ENCODE measurements at regions not wholly inside any gene's neighbourhood (a gene's known extent, or its start where the extent isn't known, plus 50 kb on each side); places are given as distances from the start of the nearest gene placed in this dataset.

DNA sequence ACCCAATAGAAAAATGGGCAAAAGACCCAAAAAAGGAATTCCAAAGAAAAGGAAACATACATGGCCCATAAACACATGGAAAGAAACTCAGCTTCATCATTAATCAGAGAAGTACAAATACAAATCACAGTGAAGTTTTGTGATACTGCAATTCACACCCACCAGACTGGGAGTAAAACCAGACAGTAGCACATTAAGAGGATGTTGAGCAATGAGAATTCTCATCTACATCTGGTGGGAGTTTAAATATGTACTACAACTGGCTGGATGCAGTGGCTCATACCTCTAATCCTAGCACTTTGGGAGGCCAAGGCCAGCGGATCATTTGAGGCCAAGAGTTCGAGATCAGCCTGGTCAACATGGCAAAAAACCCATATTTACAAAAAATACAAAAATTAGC, 125.7 kb upstream of the PHACTR1 start:
- H3K4me3 ChIP-seq (ENCODE audit: control insufficient read depth, low read depth, low read length): no peak overlapping the region
- DNase-seq (ENCODE audit: low read depth): no peak
- TF ChIP-seq, protein P1, sequence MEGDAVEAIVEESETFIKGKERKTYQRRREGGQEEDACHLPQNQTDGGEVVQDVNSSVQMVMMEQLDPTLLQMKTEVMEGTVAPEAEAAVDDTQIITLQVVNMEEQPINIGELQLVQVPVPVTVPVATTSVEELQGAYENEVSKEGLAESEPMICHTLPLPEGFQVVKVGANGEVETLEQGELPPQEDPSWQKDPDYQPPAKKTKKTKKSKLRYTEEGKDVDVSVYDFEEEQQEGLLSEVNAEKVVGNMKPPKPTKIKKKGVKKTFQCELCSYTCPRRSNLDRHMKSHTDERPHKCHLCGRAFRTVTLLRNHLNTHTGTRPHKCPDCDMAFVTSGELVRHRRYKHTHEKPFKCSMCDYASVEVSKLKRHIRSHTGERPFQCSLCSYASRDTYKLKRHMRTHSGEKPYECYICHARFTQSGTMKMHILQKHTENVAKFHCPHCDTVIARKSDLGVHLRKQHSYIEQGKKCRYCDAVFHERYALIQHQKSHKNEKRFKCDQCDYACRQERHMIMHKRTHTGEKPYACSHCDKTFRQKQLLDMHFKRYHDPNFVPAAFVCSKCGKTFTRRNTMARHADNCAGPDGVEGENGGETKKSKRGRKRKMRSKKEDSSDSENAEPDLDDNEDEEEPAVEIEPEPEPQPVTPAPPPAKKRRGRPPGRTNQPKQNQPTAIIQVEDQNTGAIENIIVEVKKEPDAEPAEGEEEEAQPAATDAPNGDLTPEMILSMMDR (IDR thresholded peaks at IDR 0.05; ENCODE audit: control insufficient read depth, insufficient read depth, low read depth, low read length, missing control alignments): no peak

DNA sequence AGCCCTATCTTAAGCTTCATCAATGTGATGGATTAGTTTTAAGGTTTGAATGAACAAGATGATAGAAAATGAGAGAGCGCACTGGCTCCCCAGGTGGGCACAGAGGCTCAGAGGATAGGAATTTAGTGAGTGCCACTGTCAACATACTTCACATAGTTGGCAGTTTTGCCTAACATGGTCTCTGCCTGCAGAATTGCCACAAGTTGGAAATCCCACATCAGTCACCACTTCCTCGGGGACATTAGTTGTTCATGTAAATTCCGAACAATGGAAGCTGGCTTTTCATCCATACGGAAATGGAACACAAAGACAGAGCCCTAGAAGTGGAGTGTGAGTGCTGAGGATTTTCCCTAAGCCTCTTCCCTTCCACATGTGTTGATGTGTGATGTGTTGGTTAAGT, 123.9 kb upstream of the PHACTR1 start:
- no peak for DNase-seq (ENCODE audit: low read depth)

GRCh38 chr6:12593771-12594529, 122.6 kb upstream of the PHACTR1 start:
- TF ChIP-seq, protein P1 (IDR thresholded peaks at IDR 0.05; ENCODE audit: control insufficient read depth, insufficient read depth, low read depth, low read length, missing control alignments): no peak
- no peak overlapping the region for H3K4me3 ChIP-seq (ENCODE audit: control insufficient read depth, low read depth, low read length)
- DNase-seq (ENCODE audit: low read depth): no peak

More for the DNA sequence above, 123.9 kb upstream of the PHACTR1 start:
- H3K4me3 ChIP-seq (ENCODE audit: control insufficient read depth, low read depth, low read length): no peak overlapping the region
- TF ChIP-seq, protein P1 (IDR thresholded peaks at IDR 0.05; ENCODE audit: control insufficient read depth, insufficient read depth, low read depth, low read length, missing control alignments): no peak

DNA sequence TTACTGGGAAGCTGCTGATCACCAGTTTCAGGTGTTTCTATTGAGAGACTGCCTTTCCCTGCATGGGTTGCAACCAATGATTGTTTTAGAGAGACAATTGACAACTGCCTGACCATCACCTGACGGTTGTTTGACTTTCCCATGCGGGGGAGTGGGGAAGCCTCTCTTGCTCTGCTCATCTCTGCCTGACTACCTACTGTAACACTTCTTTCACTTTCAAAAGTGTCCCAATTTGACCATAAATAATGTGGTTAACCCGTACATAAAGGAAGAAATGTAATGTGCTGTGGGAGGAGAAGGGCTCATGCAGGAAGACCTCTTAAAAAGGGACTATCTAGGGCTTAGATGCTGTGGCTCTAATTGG, 122.1 kb upstream of the PHACTR1 start:
- H3K4me3 ChIP-seq (ENCODE audit: control insufficient read depth, low read depth, low read length): no peak overlapping the region
- DNase-seq (ENCODE audit: low read depth): no peak
- TF ChIP-seq, protein P1 (IDR thresholded peaks at IDR 0.05; ENCODE audit: control insufficient read depth, insufficient read depth, low read depth, low read length, missing control alignments): no peak

- no peak for DNase-seq (ENCODE audit: low read depth)
- TF ChIP-seq, protein P1 (IDR thresholded peaks at IDR 0.05; ENCODE audit: control insufficient read depth, insufficient read depth, low read depth, low read length, missing control alignments): no peak
- H3K4me3 ChIP-seq (ENCODE audit: control insufficient read depth, low read depth, low read length): no peak overlapping the region
Measured at GRCh38 chr6:12595161-12595811, 121.3 kb upstream of the PHACTR1 start.

DNA sequence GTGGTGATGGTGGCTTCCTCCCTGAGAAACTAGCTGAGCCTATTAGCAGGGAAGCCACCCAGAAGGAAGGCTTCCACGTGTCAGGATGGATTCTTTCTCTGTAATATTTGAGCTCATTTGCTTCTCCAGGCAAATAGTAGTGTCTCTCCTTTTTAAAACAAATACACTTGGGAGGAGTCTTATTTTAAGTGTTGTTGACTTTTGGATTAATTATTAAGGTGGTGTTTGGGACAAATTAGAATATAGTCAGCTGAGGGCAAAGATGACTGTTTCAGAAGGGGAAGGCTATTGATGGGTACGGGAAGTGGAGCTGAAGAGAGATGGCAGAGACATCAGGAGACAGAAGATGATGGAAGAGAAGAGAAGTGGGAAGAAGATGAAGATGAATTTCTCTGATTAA, 119.8 kb upstream of the PHACTR1 start:
- DNase-seq (ENCODE audit: low read depth): no peak
- TF ChIP-seq, protein P1 (IDR thresholded peaks at IDR 0.05; ENCODE audit: control insufficient read depth, insufficient read depth, low read depth, low read length, missing control alignments): no peak
- H3K4me3 ChIP-seq (ENCODE audit: control insufficient read depth, low read depth, low read length): no peak overlapping the region
